ENCODE measurements at regions not wholly inside any gene's neighbourhood (a gene's known extent, or its start where the extent isn't known, plus 50 kb on each side); places are given as distances from the start of the nearest gene placed in this dataset.
"Not testable (repeated sequence)": the region's sequence is repeated elsewhere in the genome, so short reads cannot be mapped to it uniquely, and the experiment has no call there.

DNA sequence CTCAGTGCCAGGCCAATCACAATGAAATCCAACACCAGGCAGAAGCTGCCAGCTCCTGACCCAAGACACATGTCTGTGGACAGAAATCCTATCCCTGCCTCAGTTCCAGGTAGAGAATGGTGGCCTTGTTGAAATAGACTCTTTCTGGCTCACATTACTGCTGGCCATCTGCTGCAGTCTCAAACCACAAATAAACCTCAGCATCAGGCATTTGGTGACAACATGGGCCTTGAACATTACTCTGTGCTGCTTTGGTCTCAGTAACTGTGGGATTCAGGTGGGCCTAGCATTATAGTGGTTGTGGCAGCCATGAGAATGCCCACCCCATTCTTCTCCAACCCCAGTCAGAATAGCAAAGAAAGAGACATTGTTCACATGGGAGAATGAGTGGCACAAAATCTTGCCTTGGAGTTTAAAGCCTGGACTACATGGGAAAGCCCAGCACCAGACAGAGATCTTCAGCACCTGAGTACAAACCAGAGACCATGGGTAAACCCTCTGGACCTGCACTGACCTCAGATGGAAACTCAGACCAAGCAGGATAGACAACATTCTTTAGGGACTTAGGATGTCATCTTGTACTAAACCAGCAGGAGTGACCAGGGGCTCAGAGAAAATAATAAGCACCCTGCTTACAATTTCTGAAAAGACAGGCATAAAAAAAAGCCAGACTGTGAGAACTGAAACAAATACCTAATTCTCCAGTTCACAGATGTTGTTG, 50.4 kb upstream of the TRAM1L1 start:
- H3K27ac ChIP-seq, result no peak overlapping the region

DNA sequence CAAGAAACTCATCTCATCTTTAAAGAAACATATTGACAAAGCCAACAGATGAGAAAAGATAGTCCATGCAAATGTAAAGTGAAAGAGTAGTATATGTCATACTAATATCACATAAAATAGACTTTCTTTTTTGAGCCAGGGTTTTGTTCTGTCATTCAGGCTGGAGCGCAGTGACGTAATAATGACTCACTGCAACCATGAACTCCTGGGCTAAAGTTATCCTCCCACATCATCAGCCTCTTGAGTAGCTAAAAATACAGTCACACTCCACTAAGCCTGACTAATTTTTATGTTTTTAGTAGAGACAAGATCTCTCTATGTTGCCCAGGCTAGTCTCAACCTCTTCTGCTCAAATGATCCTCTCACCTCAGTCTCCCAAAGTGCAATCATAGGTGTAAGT, 51.8 kb upstream of the TRAM1L1 start:
- TF ChIP-seq, protein P1, sequence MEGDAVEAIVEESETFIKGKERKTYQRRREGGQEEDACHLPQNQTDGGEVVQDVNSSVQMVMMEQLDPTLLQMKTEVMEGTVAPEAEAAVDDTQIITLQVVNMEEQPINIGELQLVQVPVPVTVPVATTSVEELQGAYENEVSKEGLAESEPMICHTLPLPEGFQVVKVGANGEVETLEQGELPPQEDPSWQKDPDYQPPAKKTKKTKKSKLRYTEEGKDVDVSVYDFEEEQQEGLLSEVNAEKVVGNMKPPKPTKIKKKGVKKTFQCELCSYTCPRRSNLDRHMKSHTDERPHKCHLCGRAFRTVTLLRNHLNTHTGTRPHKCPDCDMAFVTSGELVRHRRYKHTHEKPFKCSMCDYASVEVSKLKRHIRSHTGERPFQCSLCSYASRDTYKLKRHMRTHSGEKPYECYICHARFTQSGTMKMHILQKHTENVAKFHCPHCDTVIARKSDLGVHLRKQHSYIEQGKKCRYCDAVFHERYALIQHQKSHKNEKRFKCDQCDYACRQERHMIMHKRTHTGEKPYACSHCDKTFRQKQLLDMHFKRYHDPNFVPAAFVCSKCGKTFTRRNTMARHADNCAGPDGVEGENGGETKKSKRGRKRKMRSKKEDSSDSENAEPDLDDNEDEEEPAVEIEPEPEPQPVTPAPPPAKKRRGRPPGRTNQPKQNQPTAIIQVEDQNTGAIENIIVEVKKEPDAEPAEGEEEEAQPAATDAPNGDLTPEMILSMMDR (IDR thresholded peaks at IDR 0.05), result no peak
- TF ChIP-seq ZFX (IDR thresholded peaks at IDR 0.05; ENCODE audit: borderline replicate concordance), result no peak
- H3K27ac ChIP-seq, result no peak overlapping the region

More for the DNA sequence above, 50.4 kb upstream of the TRAM1L1 start:
- TF ChIP-seq, protein P1 (IDR thresholded peaks at IDR 0.05), result no peak
- no peak for TF ChIP-seq ZFX (IDR thresholded peaks at IDR 0.05; ENCODE audit: borderline replicate concordance)

DNA sequence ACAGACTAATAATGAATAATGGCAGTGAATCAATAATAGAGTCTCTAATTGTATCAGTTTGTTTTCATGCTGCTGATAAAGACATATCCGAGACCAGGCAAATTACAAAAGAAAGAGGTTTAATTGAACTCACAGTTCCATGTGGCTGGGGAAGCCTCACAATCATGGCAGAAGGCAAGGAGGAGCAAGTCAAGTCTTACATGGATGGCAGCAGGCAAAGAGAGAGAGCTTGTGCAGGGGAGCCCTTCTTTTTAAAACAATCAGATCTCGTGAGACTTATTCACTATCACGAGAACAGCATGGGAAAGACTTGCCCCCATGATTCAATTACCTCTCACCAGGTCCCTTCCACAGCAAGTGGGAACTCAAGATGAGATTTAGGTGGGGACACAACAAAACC, 53.4 kb upstream of the TRAM1L1 start:
- not testable (repeated sequence) for H3K27ac ChIP-seq

DNA sequence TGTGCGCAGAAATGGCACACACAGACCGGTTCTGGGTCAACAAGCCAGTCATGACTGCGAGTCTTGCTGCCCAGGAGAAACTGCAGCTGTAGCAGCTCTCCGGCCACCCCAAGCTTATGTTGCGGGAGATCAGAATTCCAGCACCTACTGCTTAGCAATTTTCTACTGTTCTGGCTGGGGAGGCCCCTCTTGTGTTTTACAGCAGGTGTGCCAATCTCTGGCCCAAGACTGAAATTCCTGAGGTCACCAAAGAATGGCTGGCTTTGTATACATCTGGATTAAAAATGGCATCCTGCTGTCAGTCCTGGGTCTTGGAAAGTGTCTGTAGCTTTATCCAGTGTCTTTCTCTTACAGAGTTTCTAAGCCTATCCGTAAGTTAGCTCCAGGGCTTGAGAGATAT, 68.9 kb upstream of the TRAM1L1 start:
- H3K27ac ChIP-seq, result no peak overlapping the region
- TF ChIP-seq ZFX (IDR thresholded peaks at IDR 0.05; ENCODE audit: borderline replicate concordance), result no peak
- TF ChIP-seq, protein P1 (IDR thresholded peaks at IDR 0.05), result no peak

DNA sequence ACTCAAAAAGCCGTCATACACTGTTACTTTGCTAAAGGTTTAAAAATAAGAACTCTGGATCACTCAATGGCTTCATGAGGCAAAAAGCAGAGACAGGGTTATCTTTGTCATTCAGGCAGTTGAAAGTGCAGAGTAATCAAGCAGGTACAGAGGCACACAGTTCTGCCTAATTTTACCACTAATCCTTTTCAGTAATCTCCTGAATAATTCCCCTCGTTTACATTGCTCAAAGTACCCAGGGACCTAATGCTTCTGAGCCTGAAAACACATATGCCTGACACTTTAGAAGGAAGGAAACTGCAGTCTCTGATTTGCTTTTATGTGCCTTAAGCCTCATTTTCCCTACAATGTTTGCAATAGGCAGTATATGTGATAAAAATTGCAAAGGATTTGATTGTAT, 71.4 kb upstream of the TRAM1L1 start:
- no peak overlapping the region for H3K27ac ChIP-seq
- no peak for TF ChIP-seq ZFX (IDR thresholded peaks at IDR 0.05; ENCODE audit: borderline replicate concordance)
- TF ChIP-seq, protein P1 (IDR thresholded peaks at IDR 0.05), result no peak

DNA sequence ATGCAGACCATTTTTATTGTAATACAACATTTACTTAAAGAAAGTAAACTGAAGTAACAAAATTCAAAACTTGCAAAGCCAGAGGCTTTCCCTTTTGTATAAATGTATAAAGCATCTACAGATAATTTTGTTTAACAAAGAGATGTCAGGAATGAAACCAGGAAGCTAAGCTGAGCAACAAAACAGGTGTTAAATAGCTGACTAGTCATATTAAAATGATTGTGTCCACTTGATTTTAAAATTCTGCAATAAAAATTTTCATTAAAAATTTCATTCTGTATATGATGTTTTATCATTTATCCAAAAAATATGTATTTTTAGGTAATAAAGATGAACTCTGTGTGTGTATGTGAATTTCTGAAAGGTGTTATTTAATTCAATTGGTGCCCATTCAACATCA, 72.0 kb upstream of the TRAM1L1 start:
- TF ChIP-seq ZFX (IDR thresholded peaks at IDR 0.05; ENCODE audit: borderline replicate concordance), result no peak

DNA sequence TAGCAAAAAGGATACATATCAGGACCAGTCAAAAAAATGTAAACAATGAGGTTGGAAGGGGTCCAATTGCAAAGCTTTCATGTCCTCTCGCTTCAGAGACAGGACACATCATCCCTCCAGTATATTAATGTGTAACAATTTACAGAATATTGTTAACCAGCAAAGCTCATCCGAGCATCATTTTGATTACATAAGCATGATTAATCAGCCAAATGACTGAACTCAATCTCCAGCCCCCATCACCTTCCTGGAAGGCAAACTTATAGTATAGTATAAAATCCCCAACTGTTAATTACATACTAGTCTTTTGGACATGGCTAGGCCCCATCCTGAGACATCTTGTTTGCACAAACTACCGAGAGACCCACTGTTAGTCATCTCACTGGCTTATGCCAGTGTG, 77.6 kb upstream of the TRAM1L1 start:
- no peak overlapping the region for H3K27ac ChIP-seq
- TF ChIP-seq ZFX (IDR thresholded peaks at IDR 0.05; ENCODE audit: borderline replicate concordance), result no peak
- TF ChIP-seq, protein P1 (IDR thresholded peaks at IDR 0.05), result no peak

More for the DNA sequence above, 72.0 kb upstream of the TRAM1L1 start:
- H3K27ac ChIP-seq, result no peak overlapping the region

DNA sequence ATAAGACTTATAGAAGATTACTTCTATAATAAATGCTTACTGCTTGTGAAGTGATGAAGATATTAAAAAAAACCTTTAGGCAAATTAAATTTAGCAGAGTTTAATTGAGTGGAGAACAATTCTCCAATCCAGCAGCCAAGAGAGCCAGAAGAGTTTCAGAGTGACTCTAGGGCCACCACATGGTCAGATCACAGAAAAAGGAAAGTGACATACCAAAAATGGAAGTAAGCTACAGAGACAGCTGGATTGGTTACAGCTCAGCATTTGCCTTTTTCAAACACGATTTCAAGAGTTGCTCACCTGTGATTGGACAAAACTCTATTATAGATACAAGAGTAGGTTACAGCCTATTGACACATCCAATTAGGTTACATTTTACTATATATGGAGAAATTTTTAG, 79.0 kb upstream of the TRAM1L1 start:
- TF ChIP-seq ZFX (IDR thresholded peaks at IDR 0.05; ENCODE audit: borderline replicate concordance), result no peak
- TF ChIP-seq, protein P1 (IDR thresholded peaks at IDR 0.05), result no peak
- H3K27ac ChIP-seq, result no peak overlapping the region

DNA sequence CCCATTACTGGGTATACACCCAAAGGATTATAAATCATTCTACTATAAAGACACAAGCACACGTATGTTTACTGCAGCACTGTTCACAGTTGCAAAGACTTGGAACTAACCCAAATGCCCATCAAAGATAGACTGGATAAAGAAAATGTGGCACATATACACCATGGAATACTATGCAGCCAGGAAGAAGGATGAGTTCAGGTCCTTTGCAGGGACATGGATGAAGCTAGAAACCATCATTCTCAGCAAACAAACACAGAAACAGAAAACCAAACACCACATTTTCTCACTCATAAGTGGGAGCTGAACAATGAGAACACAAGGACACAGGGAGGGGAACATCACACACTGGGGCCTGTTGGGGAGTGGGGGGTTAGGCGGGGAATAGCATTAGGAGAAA, 90.0 kb upstream of the TRAM1L1 start:
- H3K27ac ChIP-seq, result not testable (repeated sequence)
